Lower lobe of right lung (tissue), 2 donors: ENCODE measurements at regions not wholly inside any gene's neighbourhood (a gene's known extent, or its start where the extent isn't known, plus 50 kb on each side); places are given as distances from the start of the nearest gene placed in this dataset.

ENCODE experiments used
- ATAC-seq, 2 donors: fragments of 200-7000 bp; cut with Tn5 transposase; one replicate each; pipeline ENCODE4 v1.9.1; 2020 to 2022; ENCODE audit warnings: mild to moderate bottlenecking in 2 of 2, moderate library complexity in 2 of 2
- DNase-seq: peaks from one replicate; pipeline ENCODE4 v3.0.0-alpha.2; 2020
- H3K27ac ChIP-seq: fragments of 200-600 bp; one replicate; pipeline ENCODE4 v1.8.0; 2022
- H3K27me3 ChIP-seq: fragments of 200-600 bp; one replicate; pipeline ENCODE4 v1.8.0; 2022; ENCODE audit warnings: low read depth
- H3K36me3 ChIP-seq: fragments of 200-600 bp; one replicate; pipeline ENCODE4 v1.8.0; 2022; ENCODE audit warnings: mild to moderate bottlenecking
- H3K4me1 ChIP-seq: fragments of 200-600 bp; one replicate; pipeline ENCODE4 v1.8.0; 2022
- H3K4me3 ChIP-seq: fragments of 200-600 bp; one replicate; pipeline ENCODE4 v1.8.0; 2022; ENCODE audit warnings: mild to moderate bottlenecking
- H3K9me3 ChIP-seq: fragments of 200-600 bp; one replicate; pipeline ENCODE4 v1.8.0; 2022
- intact Hi-C: fragments of 100-400 bp; cut with DNase I; formaldehyde crosslinking; loops from one replicate; pipeline ENCODE4 v1.11.0; 2022
- TF ChIP-seq, protein P1 (sequence below): fragments of 200-600 bp; IDR thresholded peaks from one replicate; pipeline ENCODE4 v1.8.0; 2022; ENCODE audit warnings: antibody characterized with exemption, mild to moderate bottlenecking
- donor health status: DM: no; HTN: yes; CAD: no; lungs with severe emphysema.

DNA sequence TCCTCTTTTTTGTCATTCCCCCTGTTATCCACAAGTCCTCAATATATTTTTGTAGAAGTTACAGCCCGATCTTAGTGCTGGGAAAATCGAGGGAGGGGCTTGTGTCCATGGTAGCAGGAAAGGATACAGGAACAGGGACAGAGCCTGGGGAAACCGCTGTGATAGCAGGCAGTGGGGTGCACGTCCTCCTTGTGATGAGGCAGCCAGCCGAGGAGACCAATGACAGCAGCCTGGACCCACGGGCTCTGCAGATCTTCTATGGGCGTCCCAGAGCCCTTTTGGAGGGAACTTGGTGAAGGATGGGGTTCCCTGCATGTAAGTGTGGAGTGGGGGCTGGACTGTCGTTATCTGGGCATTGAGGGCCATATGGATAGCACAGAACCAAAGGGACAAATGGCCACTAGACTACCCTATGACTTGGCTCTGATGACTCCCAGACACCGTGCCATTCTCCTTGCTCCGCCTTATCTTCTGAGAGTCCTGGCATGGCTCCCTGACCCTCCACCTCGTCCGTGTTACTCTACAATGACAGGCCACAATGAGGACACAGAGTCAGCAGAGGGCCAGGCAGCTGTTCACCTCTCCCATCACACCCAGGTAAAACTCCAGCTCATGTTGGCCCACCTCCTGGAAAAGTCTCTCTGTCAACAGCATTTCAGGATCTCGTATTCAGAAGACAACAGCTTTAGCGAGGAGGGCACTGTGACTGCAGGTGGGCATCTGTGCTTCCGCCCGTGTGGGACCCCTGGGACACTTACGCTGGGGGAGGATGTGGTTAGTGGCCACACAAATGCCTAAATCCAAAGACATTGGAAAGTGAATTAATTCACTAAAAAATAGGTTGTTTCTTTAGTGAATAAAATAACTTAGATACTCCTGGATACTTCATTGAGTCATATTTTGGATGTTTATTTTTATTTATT, 100.1 kb downstream of the VAPA start:
- intact Hi-C loops = no loop called here
- H3K27me3 ChIP-seq = no peaks in the 10 kb centered on the region
- H3K36me3 ChIP-seq = no peaks in the 10 kb centered on the region
- H3K4me3 ChIP-seq = no peak overlapping the region
- H3K4me1 ChIP-seq = peaks cover 35% of the 10 kb centered on the region
- no peak overlapping the region for H3K27ac ChIP-seq
- TF ChIP-seq, protein P1, sequence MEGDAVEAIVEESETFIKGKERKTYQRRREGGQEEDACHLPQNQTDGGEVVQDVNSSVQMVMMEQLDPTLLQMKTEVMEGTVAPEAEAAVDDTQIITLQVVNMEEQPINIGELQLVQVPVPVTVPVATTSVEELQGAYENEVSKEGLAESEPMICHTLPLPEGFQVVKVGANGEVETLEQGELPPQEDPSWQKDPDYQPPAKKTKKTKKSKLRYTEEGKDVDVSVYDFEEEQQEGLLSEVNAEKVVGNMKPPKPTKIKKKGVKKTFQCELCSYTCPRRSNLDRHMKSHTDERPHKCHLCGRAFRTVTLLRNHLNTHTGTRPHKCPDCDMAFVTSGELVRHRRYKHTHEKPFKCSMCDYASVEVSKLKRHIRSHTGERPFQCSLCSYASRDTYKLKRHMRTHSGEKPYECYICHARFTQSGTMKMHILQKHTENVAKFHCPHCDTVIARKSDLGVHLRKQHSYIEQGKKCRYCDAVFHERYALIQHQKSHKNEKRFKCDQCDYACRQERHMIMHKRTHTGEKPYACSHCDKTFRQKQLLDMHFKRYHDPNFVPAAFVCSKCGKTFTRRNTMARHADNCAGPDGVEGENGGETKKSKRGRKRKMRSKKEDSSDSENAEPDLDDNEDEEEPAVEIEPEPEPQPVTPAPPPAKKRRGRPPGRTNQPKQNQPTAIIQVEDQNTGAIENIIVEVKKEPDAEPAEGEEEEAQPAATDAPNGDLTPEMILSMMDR = no peak
- DNase-seq (no peak), ATAC-seq (no peak)
- no peaks in the 10 kb centered on the region for H3K9me3 ChIP-seq

DNA sequence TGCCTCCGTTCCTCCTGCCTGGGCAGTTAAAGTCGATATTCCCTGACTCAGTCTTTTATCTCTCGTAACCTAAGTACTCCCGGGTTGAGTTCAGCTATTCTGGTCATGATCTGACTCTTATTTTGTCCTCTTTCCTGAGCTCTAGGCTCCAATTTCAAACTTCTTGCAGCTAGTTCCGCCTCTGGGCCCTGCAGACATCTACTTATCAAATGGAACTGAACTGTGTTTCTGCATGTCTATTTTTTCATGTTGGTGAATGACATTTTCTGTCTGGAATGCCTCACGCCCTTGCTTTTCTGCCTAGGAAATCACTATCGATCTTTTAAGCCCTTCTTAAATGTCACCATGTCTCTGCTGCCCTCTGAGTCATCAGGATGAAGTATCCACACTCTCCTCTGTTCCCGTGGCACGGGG, 101.5 kb downstream of the VAPA start:
- Histone ChIP-seq H3K27ac (no peak overlapping the region), H3K36me3 (no peaks in the 10 kb centered on the region), H3K9me3 (no peaks in the 10 kb centered on the region), H3K4me1 (peaks cover 31% of the 10 kb centered on the region), H3K4me3 (no peak overlapping the region), H3K27me3 (no peaks in the 10 kb centered on the region)
- ATAC-seq (no peak), DNase-seq (no peak)
- intact Hi-C loops = no loop called here
- TF ChIP-seq, protein P1 = no peak

DNA sequence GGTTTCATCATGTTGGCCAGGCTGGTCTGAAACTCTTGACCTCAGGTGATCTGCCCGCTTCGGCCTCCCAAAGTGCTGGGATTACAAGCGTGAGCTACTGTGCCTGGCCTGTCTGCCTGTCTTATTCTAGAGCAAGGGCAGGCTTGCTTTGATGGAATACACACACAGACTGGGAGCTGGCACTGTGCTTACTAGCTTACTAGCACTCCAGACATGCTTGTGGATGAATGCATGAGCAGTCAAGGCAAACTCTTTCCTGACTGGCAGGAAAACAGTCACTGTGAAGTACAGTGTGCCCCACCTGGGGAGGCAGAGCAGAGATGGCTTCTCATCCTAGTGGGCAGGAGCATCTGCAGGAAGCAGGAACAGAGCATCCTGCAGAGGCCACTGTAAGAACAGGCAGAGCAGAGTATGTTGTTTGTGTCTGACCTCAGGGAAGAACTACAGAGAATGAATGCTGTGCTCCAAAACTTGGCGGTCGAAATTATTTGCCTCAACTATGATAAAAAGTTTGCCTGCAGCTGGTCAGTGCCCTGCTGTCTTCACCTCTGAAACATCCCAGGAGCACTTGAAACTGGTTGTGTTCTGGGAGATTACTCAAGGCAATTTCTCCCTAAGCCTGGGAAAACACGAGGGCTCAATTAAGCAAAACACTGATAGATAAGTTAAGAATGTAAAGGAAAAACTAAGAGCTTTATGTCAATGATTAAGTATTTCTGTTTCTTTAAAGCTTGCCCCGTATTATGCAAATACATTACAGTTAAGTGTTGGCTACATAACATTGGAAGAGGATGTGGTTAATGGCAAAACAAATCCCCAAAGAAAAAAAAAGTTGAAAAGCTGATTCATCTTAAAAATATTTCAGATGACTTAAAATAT, 102.4 kb downstream of the VAPA start:
- H3K27ac ChIP-seq = no peak overlapping the region
- ATAC-seq = peak; percentile 54 to 55

DNA sequence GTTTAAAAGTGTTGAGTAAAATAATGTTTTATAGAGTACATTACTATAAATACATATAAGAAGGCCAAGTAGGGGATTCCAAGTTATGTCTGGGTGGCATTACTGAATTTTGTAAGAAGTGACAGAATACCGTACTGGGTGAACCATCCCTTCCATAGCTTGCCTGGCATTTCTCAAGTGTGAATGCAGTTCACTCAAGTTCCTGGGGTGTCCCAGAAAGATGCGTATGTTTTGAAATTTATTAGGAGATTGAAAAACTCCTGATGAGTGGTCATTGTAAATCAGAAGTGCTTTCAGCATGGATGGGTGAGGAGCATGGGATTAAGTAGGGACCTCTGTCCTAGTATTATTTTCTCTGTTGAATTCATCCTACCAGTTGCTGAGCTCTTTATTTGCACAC, 103.2 kb downstream of the VAPA start:
- TF ChIP-seq, protein P1 = no peak
- no peaks in the 10 kb centered on the region for H3K36me3 ChIP-seq
- no peak overlapping the region for H3K27ac ChIP-seq
- no peaks in the 10 kb centered on the region for H3K27me3 ChIP-seq
- DNase-seq = no peak
- peaks cover 19% of the 10 kb centered on the region for H3K4me1 ChIP-seq
- ATAC-seq = no peak
- intact Hi-C loops = no loop called here
- no peaks in the 10 kb centered on the region for H3K9me3 ChIP-seq
- no peak overlapping the region for H3K4me3 ChIP-seq

More for the DNA sequence above, 102.4 kb downstream of the VAPA start:
- Histone ChIP-seq H3K27me3 (no peaks in the 10 kb centered on the region), H3K36me3 (no peaks in the 10 kb centered on the region), H3K4me1 (peaks cover 22% of the 10 kb centered on the region), H3K4me3 (no peak overlapping the region), H3K9me3 (no peaks in the 10 kb centered on the region)
- intact Hi-C loops = no loop called here
- no peak for DNase-seq
- TF ChIP-seq, protein P1 = no peak

DNA sequence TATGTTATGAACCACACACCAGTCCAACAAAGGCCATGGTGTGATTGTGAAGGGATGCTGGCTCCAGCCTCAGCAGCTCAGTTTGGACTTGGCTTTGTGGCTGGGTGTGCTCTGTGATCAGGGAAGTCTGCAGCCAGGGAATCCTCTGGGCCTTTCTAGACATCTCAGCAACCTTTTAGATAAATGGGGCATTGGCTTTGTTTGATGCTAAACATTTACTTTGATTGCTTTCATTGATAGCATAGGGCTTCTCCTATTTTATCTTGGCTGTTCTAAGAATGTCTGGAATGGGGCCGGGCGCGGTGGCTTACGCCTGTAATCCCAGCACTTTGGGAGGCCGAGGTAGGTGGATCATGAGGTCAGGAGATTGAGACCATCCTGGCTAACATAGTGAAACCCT, 104.5 kb downstream of the VAPA start:
- Histone ChIP-seq H3K27ac (no peak overlapping the region), H3K36me3 (no peaks in the 10 kb centered on the region), H3K4me1 (peaks cover 19% of the 10 kb centered on the region), H3K4me3 (no peak overlapping the region), H3K9me3 (no peaks in the 10 kb centered on the region), H3K27me3 (no peaks in the 10 kb centered on the region)
- DNase-seq (no peak), ATAC-seq (no peak)
- TF ChIP-seq, protein P1 = no peak
- intact Hi-C loops = no loop called here
